ENCODE measurements at regions not wholly inside any gene's neighbourhood (a gene's known extent, or its start where the extent isn't known, plus 50 kb on each side); places are given as distances from the start of the nearest gene placed in this dataset.

GRCh38 chr20:8996817-8997512, 71.9 kb upstream of the PLCB4 start:
- Histone ChIP-seq H3K23me2 (ENCODE audit: low read depth, low read length) (no peaks in the 10 kb centered on the region), H3K14ac (ENCODE audit: insufficient read length) (no peak overlapping the region), H3K36me3 (ENCODE audit: control insufficient read depth in 2 of 4, insufficient read depth in 4 of 4, low read length in 3 of 4) (no peaks in the 10 kb centered on the region), H3K79me2 (ENCODE audit: control insufficient read depth in 1 of 2, insufficient read depth in 2 of 2, low read length in 2 of 2) (no peaks in the 10 kb centered on the region), H2BK15ac (ENCODE audit: low read length) (no peak overlapping the region), H3K79me1 (ENCODE audit: low read depth, low read length) (no peaks in the 10 kb centered on the region), H3K27ac (ENCODE audit: low read depth, low read length) (no peak overlapping the region), H2AK5ac (ENCODE audit: low read depth, low read length) (no peak overlapping the region), H3K18ac (ENCODE audit: extremely low read depth, low read length) (no peak overlapping the region; the same call in 1 of the 2 replicates), H4K91ac (replicated peaks; ENCODE audit: insufficient read length, low read length) (peak overlapping the region; percentile 60), H3K27me3 (replicated peaks in 1 of 4; ENCODE audit: control insufficient read depth in 3 of 4, extremely low read depth in 1 of 4, insufficient read depth in 3 of 4, low read length in 3 of 4) (no peaks in the 10 kb centered on the region), H3K9ac (replicated peaks in 1 of 4; ENCODE audit: extremely low read depth in 1 of 4, low read depth in 3 of 4, low read length in 3 of 4) (no peak overlapping the region), H2BK12ac (ENCODE audit: low read depth, low read length) (0 out of 2 replicates have a peak overlapping the region, but pooled peaks have one; percentile 18), H3K9me3 (ENCODE audit: insufficient read depth in 2 of 2, low read depth in 1 of 2, low read length in 1 of 2) (no peaks in the 10 kb centered on the region), H3K23ac (ENCODE audit: insufficient read length) (no peak overlapping the region), H2BK20ac (ENCODE audit: low read length) (no peak overlapping the region; the same call in 1 of the 2 replicates), H4K8ac (ENCODE audit: extremely low read depth, insufficient read depth, low read length) (no peak overlapping the region), H3K4me3 (ENCODE audit: extremely low read depth in 1 of 4, insufficient read depth in 2 of 4, low read depth in 3 of 4, low read length in 4 of 4) (peak overlapping the region in 1 of 4 experiments; percentile 13; a peak in 1 of 8 replicates), H4K5ac (ENCODE audit: insufficient read length, low read depth, low read length) (no peak overlapping the region), H3K4me2 (ENCODE audit: insufficient read depth in 1 of 2, low read depth in 2 of 2, low read length in 2 of 2) (peak overlapping the region; percentile 6 to 34; a peak in 1 of 4 replicates), H3K4me1 (replicated peaks in 1 of 4; ENCODE audit: control insufficient read depth in 3 of 4, insufficient read depth in 4 of 4, low read length in 3 of 4) (peaks cover 3 to 12% (median 7%) of the 10 kb centered on the region in 4 experiments; a peak in 4 of 7 replicates), H3K56ac (replicated peaks; ENCODE audit: insufficient read length, low read depth, low read length) (no peak overlapping the region), H4K20me1 (replicated peaks in 1 of 2; ENCODE audit: control insufficient read depth in 1 of 2, insufficient read depth in 2 of 2, low read length in 2 of 2) (no peaks in the 10 kb centered on the region), H2AFZ (ENCODE audit: low read length) (peak overlapping the region; percentile 80), H3K4ac (replicated peaks; ENCODE audit: insufficient read length, low read depth, low read length) (no peak overlapping the region), H2BK120ac (replicated peaks; ENCODE audit: low read depth, low read length) (peak overlapping the region; percentile 69), H2BK5ac (ENCODE audit: low read depth, low read length) (no peak overlapping the region)
- POLR2A ChIA-PET (ENCODE audit: partially characterized antibody): interaction anchor here (1.3 to 1.4 kb wide), 2 partner anchors 16 to 32 kb away, joined by 3 to 6 read pairs; no protein-coding TSS in a partner anchor
- DNase-seq (ENCODE audit: low read depth in 1 of 2, low spot score in 2 of 2) (no peak), FAIRE-seq (peak; percentile 50)
- 80% methylated on average over 2 of the region's 2 CpGs; no CpG with 5 or more reads in 1 of the 2 experiments for WGBS, 2 experiments (ENCODE audit: extremely low coverage in 1 of 2, insufficient coverage in 1 of 2, insufficient read length in 1 of 2, insufficient replicate concordance in 2 of 2, low coverage in 1 of 2, low lambda C conversion rate in 2 of 2, missing lambda C conversion rate in 1 of 2)
- TF ChIP-seq TCF12 (IDR thresholded peaks at IDR 0.05; ENCODE audit: low read depth, low read length): no peak
- no peak for TF ChIP-seq ASH2L (IDR thresholded peaks at IDR 0.05; ENCODE audit: low read length)
- TF ChIP-seq SP1 (IDR thresholded peaks at IDR 0.05; ENCODE audit: low read depth, low read length): 0 out of 2 replicates have a peak, but pooled peaks have one; percentile 23
- TF ChIP-seq USF2 (IDR thresholded peaks at IDR 0.05; ENCODE audit: low read length): peak; percentile 51; the same call in 1 of the 2 replicates
- CTCF ChIA-PET (ENCODE audit: partially characterized antibody): interaction anchor here (0.7 to 3.2 kb wide), 3 partner anchors 9 to 10 kb away, joined by 3 to 9 read pairs (median 3); no protein-coding TSS in a partner anchor
